HEK293 (cell line): ENCODE measurements at regions not wholly inside any gene's neighbourhood (a gene's known extent, or its start where the extent isn't known, plus 50 kb on each side); places are given as distances from the start of the nearest gene placed in this dataset.
A peak's percentile ranks its signal among the peaks of the same experiment; 100 is the strongest.

Experiments used
- CTCF ChIA-PET: fragments of 350-600 bp; formaldehyde crosslinking; extraction: SDS; loops from one replicate; lab custom pipeline; 2021; ENCODE audit warnings: antibody characterized with exemption; lab: Yijun Ruan, JAX
- POLR2A ChIA-PET: fragments of 300-600 bp; formaldehyde crosslinking; extraction: SDS; loops from one replicate; lab custom pipeline; 2020; ENCODE audit warnings: antibody characterized with exemption, inconsistent platforms; lab: Yijun Ruan, JAX
- H3K27ac ChIP-seq: fragments of 200-500 bp; sonication (Bioruptor generic); 2 replicates; pipeline ENCODE4 v1.5.1; 2014; ENCODE audit warnings: low read depth, low read length, control low read depth, inconsistent platforms; ENCODE audit errors: extremely low read depth
- H3K36me3 ChIP-seq, 2 experiments: fragments of 200-500 bp in 1 of 2; sonication (Bioruptor generic) in 1 of 2; 1 replicate in 1 of 2; 2 replicates in 1 of 2; pipeline ENCODE4 v1.5.1; 2014 to 2017; ENCODE audit warnings: inconsistent platforms in 2 of 2, low read length in 2 of 2; ENCODE audit not compliant: control insufficient read depth in 2 of 2, insufficient read depth in 1 of 2
- H3K4me1 ChIP-seq: fragments of 200-500 bp; sonication (Bioruptor generic); 2 replicates; pipeline ENCODE4 v1.5.1; 2014; ENCODE audit warnings: mild to moderate bottlenecking, low read length, inconsistent platforms; ENCODE audit not compliant: control insufficient read depth, insufficient read depth
- H3K4me3 ChIP-seq: 2 replicates; pipeline ENCODE4 v1.5.1; 2011; ENCODE audit warnings: low read depth, mild to moderate bottlenecking, control low read depth, low read length, moderate library complexity
- H3K9me3 ChIP-seq: fragments of 200-500 bp; sonication (Bioruptor generic); 2 replicates; pipeline ENCODE4 v1.5.1; 2014; ENCODE audit warnings: low read depth, low read length, inconsistent platforms; ENCODE audit not compliant: control insufficient read depth, insufficient read depth
- KLF10 ChIP-seq: fragments of 450-650 bp; IDR thresholded peaks from 2 replicates; pipeline ENCODE4 v1.5.1; 2018; ENCODE audit warnings: missing biosample characterization, mild to moderate bottlenecking, missing genetic modification characterization
- OVOL3 ChIP-seq: fragments of 450-650 bp; formaldehyde crosslinking; IDR thresholded peaks from 2 replicates; pipeline ENCODE4 v1.5.1; 2016; ENCODE audit warnings: missing biosample characterization, missing genetic modification characterization
- PRDM10 ChIP-seq: fragments of 450-650 bp; formaldehyde crosslinking; IDR thresholded peaks from 2 replicates; pipeline ENCODE4 v1.5.1; 2016; ENCODE audit warnings: missing biosample characterization, missing genetic modification characterization
- SCRT2 ChIP-seq: fragments of 450-650 bp; formaldehyde crosslinking; IDR thresholded peaks from 2 replicates; pipeline ENCODE4 v1.5.1; 2016; ENCODE audit warnings: missing biosample characterization, missing genetic modification characterization
- TRIM28 ChIP-seq: IDR thresholded peaks from 2 replicates; pipeline ENCODE4 v1.6.1; 2011; ENCODE audit warnings: low read length, control low read depth, borderline replicate concordance
- ZBTB11 ChIP-seq: fragments of 450-650 bp; formaldehyde crosslinking; conservative IDR thresholded peaks from 2 replicates; pipeline ENCODE4 v1.5.1; 2016; ENCODE audit warnings: low read depth, missing biosample characterization, missing genetic modification characterization
- ZBTB21 ChIP-seq: fragments of 450-650 bp; formaldehyde crosslinking; IDR thresholded peaks from 2 replicates; pipeline ENCODE4 v1.5.1; 2017; ENCODE audit warnings: missing biosample characterization, missing genetic modification characterization
- ZNF221 ChIP-seq: fragments of 450-650 bp; formaldehyde crosslinking; IDR thresholded peaks from 2 replicates; pipeline ENCODE4 v1.5.1; 2017; ENCODE audit warnings: missing biosample characterization, missing genetic modification characterization, borderline replicate concordance
- ZNF354C ChIP-seq: fragments of 450-650 bp; formaldehyde crosslinking; IDR thresholded peaks from 2 replicates; pipeline ENCODE4 v1.5.1; 2016; ENCODE audit warnings: missing biosample characterization, missing genetic modification characterization, low read depth, borderline replicate concordance
- ZNF391 ChIP-seq: fragments of 450-650 bp; formaldehyde crosslinking; IDR thresholded peaks from 2 replicates; pipeline ENCODE4 v1.5.1; 2016; ENCODE audit warnings: low read depth, missing biosample characterization, missing genetic modification characterization, borderline replicate concordance
- ZNF394 ChIP-seq: fragments of 450-650 bp; formaldehyde crosslinking; IDR thresholded peaks from 2 replicates; pipeline ENCODE4 v1.5.1; 2016; ENCODE audit warnings: missing biosample characterization, missing genetic modification characterization, mild to moderate bottlenecking, moderate library complexity, borderline replicate concordance
- ZNF560 ChIP-seq: fragments of 450-650 bp; formaldehyde crosslinking; IDR thresholded peaks from 2 replicates; pipeline ENCODE4 v1.5.1; 2017; ENCODE audit warnings: missing biosample characterization, missing genetic modification characterization, borderline replicate concordance
- ZNF76 ChIP-seq: fragments of 450-650 bp; formaldehyde crosslinking; IDR thresholded peaks from 2 replicates; pipeline ENCODE4; 2016; ENCODE audit warnings: low read depth, missing biosample characterization, missing genetic modification characterization, borderline replicate concordance
- ZNF791 ChIP-seq: fragments of 450-650 bp; formaldehyde crosslinking; IDR thresholded peaks from 2 replicates; pipeline ENCODE4 v1.5.1; 2016; ENCODE audit warnings: missing biosample characterization, missing genetic modification characterization
- ZNF792 ChIP-seq: fragments of 450-650 bp; formaldehyde crosslinking; IDR thresholded peaks from 2 replicates; pipeline ENCODE4 v1.5.1; 2016; ENCODE audit warnings: missing biosample characterization, missing genetic modification characterization
- ZNF830 ChIP-seq: fragments of 450-650 bp; IDR thresholded peaks from 2 replicates; pipeline ENCODE4 v1.5.0; 2018; ENCODE audit warnings: missing biosample characterization, missing genetic modification characterization, low read depth, mild to moderate bottlenecking, moderate library complexity
- ZXDB ChIP-seq: fragments of 450-650 bp; formaldehyde crosslinking; IDR thresholded peaks from 2 replicates; pipeline ENCODE4 v1.5.1; 2016; ENCODE audit warnings: missing biosample characterization, missing genetic modification characterization
- TF ChIP-seq, protein P1 (sequence below): fragments of 450-650 bp; formaldehyde crosslinking; IDR thresholded peaks from 2 replicates; pipeline ENCODE4 v1.5.1; 2017; ENCODE audit warnings: missing biosample characterization, missing genetic modification characterization
- TF ChIP-seq, protein P2 (sequence below): fragments of 450-650 bp; formaldehyde crosslinking; IDR thresholded peaks from 2 replicates; pipeline ENCODE4 v1.5.1; 2016; ENCODE audit warnings: missing biosample characterization, missing genetic modification characterization

GRCh38 chr6:113464536-113464935 lies 392.6 kb upstream of the MARCKS start:
- H3K9me3 ChIP-seq, result no peaks in the 10 kb centered on the region
- no peak overlapping the region for H3K4me3 ChIP-seq
- TF ChIP-seq ZNF391, result no peak
- TF ChIP-seq SCRT2, result peak; percentile 51; the same call in 1 of the 2 replicates
- H3K27ac ChIP-seq, result no peak overlapping the region
- CTCF ChIA-PET, result interaction anchor here (0.7 to 1.0 kb wide), 3 partner anchors 148 to 158 kb away, joined by 3 to 4 read pairs (median 4); no protein-coding TSS in a partner anchor
- POLR2A ChIA-PET, result interaction anchor here (0.9 kb wide), 1 partner anchor 27 kb away, joined by 3 read pairs; no protein-coding TSS in a partner anchor
- no peaks in the 10 kb centered on the region for H3K36me3 ChIP-seq
- H3K4me1 ChIP-seq, result no peaks in the 10 kb centered on the region

GRCh38 chr6:113464960-113465359 lies 392.2 kb upstream of the MARCKS start:
- ChIA-PET CTCF (interaction anchor here (1.0 kb wide), 1 partner anchor 158 kb away, joined by 4 read pairs; no protein-coding TSS in a partner anchor), POLR2A (no interaction called here)
- Histone ChIP-seq H3K9me3 (no peaks in the 10 kb centered on the region), H3K4me1 (no peaks in the 10 kb centered on the region)
- TF ChIP-seq KLF10 (tag by site-specific recombination) (no peak), ZXDB (tag by site-specific recombination) (no peak), ZNF76 (tag by site-specific recombination) (no peak), ZBTB21 (tag by site-specific recombination) (no peak), ZNF354C (tag by site-specific recombination) (no peak), OVOL3 (tag by site-specific recombination) (no peak), ZBTB11 (tag by site-specific recombination) (no peak), ZNF394 (tag by site-specific recombination) (no peak)
- TF ChIP-seq, protein P1, sequence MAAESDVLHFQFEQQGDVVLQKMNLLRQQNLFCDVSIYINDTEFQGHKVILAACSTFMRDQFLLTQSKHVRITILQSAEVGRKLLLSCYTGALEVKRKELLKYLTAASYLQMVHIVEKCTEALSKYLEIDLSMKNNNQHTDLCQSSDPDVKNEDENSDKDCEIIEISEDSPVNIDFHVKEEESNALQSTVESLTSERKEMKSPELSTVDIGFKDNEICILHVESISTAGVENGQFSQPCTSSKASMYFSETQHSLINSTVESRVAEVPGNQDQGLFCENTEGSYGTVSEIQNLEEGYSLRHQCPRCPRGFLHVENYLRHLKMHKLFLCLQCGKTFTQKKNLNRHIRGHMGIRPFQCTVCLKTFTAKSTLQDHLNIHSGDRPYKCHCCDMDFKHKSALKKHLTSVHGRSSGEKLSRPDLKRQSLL, result no peak
- TF ChIP-seq, all 188 proteins: peak for 0
- no peak overlapping the region for H3K4me3 ChIP-seq
- H3K36me3 ChIP-seq, result no peaks in the 10 kb centered on the region
- H3K27ac ChIP-seq, result no peak overlapping the region

- H3K27ac ChIP-seq, result no peak overlapping the region
- ChIA-PET CTCF (interaction anchor here (0.5 to 1.7 kb wide), 3 partner anchors 8 to 154 kb away, joined by 3 to 4 read pairs (median 3); no protein-coding TSS in a partner anchor), POLR2A (interaction anchor here (0.6 kb wide), 1 partner anchor 239 kb away, joined by 3 read pairs; no protein-coding TSS in a partner anchor)
- H3K9me3 ChIP-seq, result no peaks in the 10 kb centered on the region
- no peaks in the 10 kb centered on the region for H3K36me3 ChIP-seq
- H3K4me1 ChIP-seq, result no peaks in the 10 kb centered on the region
- H3K4me3 ChIP-seq, result no peak overlapping the region
- no peak for TF ChIP-seq ZNF560
- no peak for TF ChIP-seq ZNF792
- TF ChIP-seq TRIM28, result no peak
- no peak for TF ChIP-seq ZNF221 (tag by site-specific recombination)
- no peak for TF ChIP-seq ZNF791 (tag by site-specific recombination)
- no peak for TF ChIP-seq ZNF830
- TF ChIP-seq PRDM10 (tag by site-specific recombination), result no peak
- TF ChIP-seq, protein P2, sequence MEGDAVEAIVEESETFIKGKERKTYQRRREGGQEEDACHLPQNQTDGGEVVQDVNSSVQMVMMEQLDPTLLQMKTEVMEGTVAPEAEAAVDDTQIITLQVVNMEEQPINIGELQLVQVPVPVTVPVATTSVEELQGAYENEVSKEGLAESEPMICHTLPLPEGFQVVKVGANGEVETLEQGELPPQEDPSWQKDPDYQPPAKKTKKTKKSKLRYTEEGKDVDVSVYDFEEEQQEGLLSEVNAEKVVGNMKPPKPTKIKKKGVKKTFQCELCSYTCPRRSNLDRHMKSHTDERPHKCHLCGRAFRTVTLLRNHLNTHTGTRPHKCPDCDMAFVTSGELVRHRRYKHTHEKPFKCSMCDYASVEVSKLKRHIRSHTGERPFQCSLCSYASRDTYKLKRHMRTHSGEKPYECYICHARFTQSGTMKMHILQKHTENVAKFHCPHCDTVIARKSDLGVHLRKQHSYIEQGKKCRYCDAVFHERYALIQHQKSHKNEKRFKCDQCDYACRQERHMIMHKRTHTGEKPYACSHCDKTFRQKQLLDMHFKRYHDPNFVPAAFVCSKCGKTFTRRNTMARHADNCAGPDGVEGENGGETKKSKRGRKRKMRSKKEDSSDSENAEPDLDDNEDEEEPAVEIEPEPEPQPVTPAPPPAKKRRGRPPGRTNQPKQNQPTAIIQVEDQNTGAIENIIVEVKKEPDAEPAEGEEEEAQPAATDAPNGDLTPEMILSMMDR (tag by site-specific recombination), result no peak
Measured at GRCh38 chr6:113466526-113466925, 390.6 kb upstream of the MARCKS start.
